Neuron (in vitro differentiated cells): ENCODE measurements at regions not wholly inside any gene's neighbourhood (a gene's known extent, or its start where the extent isn't known, plus 50 kb on each side); places are given as distances from the start of the nearest gene placed in this dataset.

Experiments used
- H2AFZ ChIP-seq: one replicate; pipeline ENCODE4 v1.6.1; 2013; ENCODE audit warnings: low read depth, mild to moderate bottlenecking, inconsistent platforms, low read length, moderate library complexity
- H3K27me3 ChIP-seq: one replicate; pipeline ENCODE4 v1.6.1; 2013; ENCODE audit warnings: low read length; ENCODE audit not compliant: insufficient read depth
- H3K36me3 ChIP-seq: one replicate; pipeline ENCODE4 v1.6.1; 2013; ENCODE audit warnings: low read length; ENCODE audit not compliant: insufficient read depth
- H3K4me1 ChIP-seq: one replicate; pipeline ENCODE4 v1.6.1; 2013; ENCODE audit warnings: low read length; ENCODE audit not compliant: insufficient read depth
- H3K4me3 ChIP-seq: 2 replicates; pipeline ENCODE4 v1.5.1; 2013; ENCODE audit warnings: mild to moderate bottlenecking, low read length, moderate library complexity
- H3K9me3 ChIP-seq: one replicate; pipeline ENCODE4 v1.6.1; 2013; ENCODE audit warnings: low read length

GRCh38 chr14:83316356-83316755 lies 1782.7 kb upstream of the SEL1L start:
- H3K9me3 ChIP-seq = no peaks in the 10 kb centered on the region
- no peak overlapping the region for H3K4me3 ChIP-seq

GRCh38 chr14:83320837-83321236 lies 1787.2 kb upstream of the SEL1L start:
- no peaks in the 10 kb centered on the region for H3K9me3 ChIP-seq
- no peak overlapping the region for H3K4me3 ChIP-seq
- H3K4me1 ChIP-seq = no peaks in the 10 kb centered on the region
- no peak overlapping the region for H2AFZ ChIP-seq
- no peaks in the 10 kb centered on the region for H3K36me3 ChIP-seq
- no peaks in the 10 kb centered on the region for H3K27me3 ChIP-seq

More at GRCh38 chr14:83316356-83316755, 1782.7 kb upstream of the SEL1L start:
- peaks cover 6% of the 10 kb centered on the region for H3K4me1 ChIP-seq
- no peak overlapping the region for H2AFZ ChIP-seq
- no peaks in the 10 kb centered on the region for H3K36me3 ChIP-seq
- H3K27me3 ChIP-seq = no peaks in the 10 kb centered on the region

- Histone ChIP-seq H3K36me3 (no peaks in the 10 kb centered on the region), H3K4me3 (no peak overlapping the region), H3K9me3 (no peaks in the 10 kb centered on the region), H3K4me1 (no peaks in the 10 kb centered on the region), H2AFZ (no peak overlapping the region), H3K27me3 (no peaks in the 10 kb centered on the region)
These were observed 1797.9 kb upstream of the SEL1L start for GRCh38 chr14:83331513-83331912.

GRCh38 chr14:83342590-83342989 lies 1808.9 kb upstream of the SEL1L start:
- no peaks in the 10 kb centered on the region for H3K4me1 ChIP-seq
- H2AFZ ChIP-seq = no peak overlapping the region
- no peak overlapping the region for H3K4me3 ChIP-seq
- H3K9me3 ChIP-seq = no peaks in the 10 kb centered on the region
- H3K27me3 ChIP-seq = no peaks in the 10 kb centered on the region
- no peaks in the 10 kb centered on the region for H3K36me3 ChIP-seq

GRCh38 chr14:83347874-83348273 lies 1814.2 kb upstream of the SEL1L start:
- Histone ChIP-seq H3K4me3 (no peak overlapping the region), H3K9me3 (no peaks in the 10 kb centered on the region), H3K27me3 (no peaks in the 10 kb centered on the region), H2AFZ (no peak overlapping the region), H3K36me3 (no peaks in the 10 kb centered on the region), H3K4me1 (no peaks in the 10 kb centered on the region)

- no peaks in the 10 kb centered on the region for H3K36me3 ChIP-seq
- no peaks in the 10 kb centered on the region for H3K4me1 ChIP-seq
- H3K4me3 ChIP-seq = no peak overlapping the region
- no peaks in the 10 kb centered on the region for H3K9me3 ChIP-seq
- H2AFZ ChIP-seq = no peak overlapping the region
- H3K27me3 ChIP-seq = no peaks in the 10 kb centered on the region
These were observed 1822.0 kb upstream of the SEL1L start for GRCh38 chr14:83355609-83356008.

- no peaks in the 10 kb centered on the region for H3K36me3 ChIP-seq
These were observed 1822.4 kb upstream of the SEL1L start for GRCh38 chr14:83356080-83356479.

GRCh38 chr14:83372271-83372670 lies 1838.6 kb upstream of the SEL1L start:
- no peaks in the 10 kb centered on the region for H3K27me3 ChIP-seq
- no peaks in the 10 kb centered on the region for H3K9me3 ChIP-seq
- H3K4me1 ChIP-seq = no peaks in the 10 kb centered on the region
- no peak overlapping the region for H3K4me3 ChIP-seq
- H3K36me3 ChIP-seq = no peaks in the 10 kb centered on the region
- no peak overlapping the region for H2AFZ ChIP-seq

More at GRCh38 chr14:83356080-83356479, 1822.4 kb upstream of the SEL1L start:
- Histone ChIP-seq H3K27me3 (no peaks in the 10 kb centered on the region), H3K4me3 (no peak overlapping the region), H3K9me3 (no peaks in the 10 kb centered on the region), H2AFZ (no peak overlapping the region), H3K4me1 (no peaks in the 10 kb centered on the region)

GRCh38 chr14:83379436-83379835 lies 1845.8 kb upstream of the SEL1L start:
- Histone ChIP-seq H3K27me3 (no peaks in the 10 kb centered on the region), H3K9me3 (no peaks in the 10 kb centered on the region), H3K36me3 (no peaks in the 10 kb centered on the region), H3K4me3 (no peak overlapping the region), H3K4me1 (no peaks in the 10 kb centered on the region), H2AFZ (no peak overlapping the region)

GRCh38 chr14:83384253-83384652 lies 1850.6 kb upstream of the SEL1L start:
- no peak overlapping the region for H3K4me3 ChIP-seq
- H2AFZ ChIP-seq = no peak overlapping the region
- H3K4me1 ChIP-seq = no peaks in the 10 kb centered on the region
- H3K27me3 ChIP-seq = no peaks in the 10 kb centered on the region
- no peaks in the 10 kb centered on the region for H3K9me3 ChIP-seq
- no peaks in the 10 kb centered on the region for H3K36me3 ChIP-seq

- Histone ChIP-seq H3K4me1 (no peaks in the 10 kb centered on the region), H3K4me3 (no peak overlapping the region), H2AFZ (no peak overlapping the region)
These were observed 1861.7 kb upstream of the SEL1L start for GRCh38 chr14:83395321-83395720.

GRCh38 chr14:83416476-83416875 lies 1882.8 kb upstream of the SEL1L start:
- Histone ChIP-seq H3K4me3 (no peak overlapping the region), H3K27me3 (no peaks in the 10 kb centered on the region), H3K4me1 (peaks cover 2% of the 10 kb centered on the region), H3K9me3 (no peaks in the 10 kb centered on the region), H2AFZ (no peak overlapping the region), H3K36me3 (no peaks in the 10 kb centered on the region)

More at GRCh38 chr14:83395321-83395720, 1861.7 kb upstream of the SEL1L start:
- Histone ChIP-seq H3K27me3 (no peaks in the 10 kb centered on the region), H3K36me3 (no peaks in the 10 kb centered on the region), H3K9me3 (no peaks in the 10 kb centered on the region)

GRCh38 chr14:83419420-83419819 lies 1885.8 kb upstream of the SEL1L start:
- no peak overlapping the region for H2AFZ ChIP-seq
- H3K4me3 ChIP-seq = no peak overlapping the region
- H3K36me3 ChIP-seq = no peaks in the 10 kb centered on the region
- H3K9me3 ChIP-seq = no peaks in the 10 kb centered on the region
- H3K27me3 ChIP-seq = no peaks in the 10 kb centered on the region
- peaks cover 16% of the 10 kb centered on the region for H3K4me1 ChIP-seq

GRCh38 chr14:83421711-83422110 lies 1888.1 kb upstream of the SEL1L start:
- no peaks in the 10 kb centered on the region for H3K9me3 ChIP-seq
- no peaks in the 10 kb centered on the region for H3K27me3 ChIP-seq
- H3K4me1 ChIP-seq = peaks cover 16% of the 10 kb centered on the region
- no peaks in the 10 kb centered on the region for H3K36me3 ChIP-seq
- H2AFZ ChIP-seq = no peak overlapping the region
- no peak overlapping the region for H3K4me3 ChIP-seq
